AG04450 (cell line): ENCODE measurements at regions not wholly inside any gene's neighbourhood (a gene's known extent, or its start where the extent isn't known, plus 50 kb on each side); places are given as distances from the start of the nearest gene placed in this dataset. TPM values are rescaled to one million over a fixed set of nuclear protein-coding genes. Genes with fewer than 3 reads are reported as not detected.

ENCODE experiments used
- CTCF ChIA-PET: fragments of 300-600, 350-600 bp; formaldehyde crosslinking; extraction: SDS; loops from one replicate; lab custom pipeline; 2022; ENCODE audit warnings: antibody characterized with exemption, inconsistent platforms; lab: Charles Lee
- POLR2A ChIA-PET: fragments of 350-600 bp; formaldehyde crosslinking; extraction: SDS; loops from one replicate; lab custom pipeline; 2021; ENCODE audit warnings: antibody characterized with exemption, inconsistent platforms; lab: Yijun Ruan, JAX
- DNase-seq: peaks from one replicate; pipeline ENCODE4 v3.0.0-alpha.2; 2011; ENCODE audit warnings: low read depth, low spot score
- H3K27ac ChIP-seq: one replicate; pipeline ENCODE4 v1.5.1; 2012; ENCODE audit warnings: low read depth, low read length, control low read depth
- H3K27me3 ChIP-seq: one replicate; pipeline ENCODE4 v1.6.0; 2012; ENCODE audit warnings: low read length; ENCODE audit not compliant: control insufficient read depth, insufficient read depth
- H3K4me3 ChIP-seq: 2 replicates; pipeline ENCODE4 v1.5.1; 2011; ENCODE audit warnings: mild to moderate bottlenecking, low read depth, low read length, control low read depth
- H3K9me3 ChIP-seq: 2 replicates; pipeline ENCODE4 v1.5.1; 2012; ENCODE audit warnings: low read length; ENCODE audit not compliant: control insufficient read depth, insufficient read depth
- small RNA-seq: library from RNA; depleted of rRNA; stranded (forward); fragments of <200 nt; gene quantifications from one replicate; pipeline ENCODE3, GENCODE V24; 2012; ENCODE audit warnings: low read depth; ENCODE audit not compliant: insufficient read length
- TF ChIP-seq, protein P1 (sequence below): IDR thresholded peaks from 2 replicates; pipeline ENCODE4 v1.5.1; 2011; ENCODE audit warnings: low read depth, low read length, control low read depth, inconsistent platforms

- DNase-seq: no peak
- ChIA-PET CTCF (no interaction called here), POLR2A (no interaction called here)
- TF ChIP-seq, protein P1, sequence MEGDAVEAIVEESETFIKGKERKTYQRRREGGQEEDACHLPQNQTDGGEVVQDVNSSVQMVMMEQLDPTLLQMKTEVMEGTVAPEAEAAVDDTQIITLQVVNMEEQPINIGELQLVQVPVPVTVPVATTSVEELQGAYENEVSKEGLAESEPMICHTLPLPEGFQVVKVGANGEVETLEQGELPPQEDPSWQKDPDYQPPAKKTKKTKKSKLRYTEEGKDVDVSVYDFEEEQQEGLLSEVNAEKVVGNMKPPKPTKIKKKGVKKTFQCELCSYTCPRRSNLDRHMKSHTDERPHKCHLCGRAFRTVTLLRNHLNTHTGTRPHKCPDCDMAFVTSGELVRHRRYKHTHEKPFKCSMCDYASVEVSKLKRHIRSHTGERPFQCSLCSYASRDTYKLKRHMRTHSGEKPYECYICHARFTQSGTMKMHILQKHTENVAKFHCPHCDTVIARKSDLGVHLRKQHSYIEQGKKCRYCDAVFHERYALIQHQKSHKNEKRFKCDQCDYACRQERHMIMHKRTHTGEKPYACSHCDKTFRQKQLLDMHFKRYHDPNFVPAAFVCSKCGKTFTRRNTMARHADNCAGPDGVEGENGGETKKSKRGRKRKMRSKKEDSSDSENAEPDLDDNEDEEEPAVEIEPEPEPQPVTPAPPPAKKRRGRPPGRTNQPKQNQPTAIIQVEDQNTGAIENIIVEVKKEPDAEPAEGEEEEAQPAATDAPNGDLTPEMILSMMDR: no peak
- H3K9me3 ChIP-seq: no peaks in the 10 kb centered on the region
- H3K27ac ChIP-seq: no peak overlapping the region
- H3K27me3 ChIP-seq: no peaks in the 10 kb centered on the region
- no peak overlapping the region for H3K4me3 ChIP-seq
These were observed 56.8 kb upstream of the KCNA3 start for GRCh38 chr1:110731529-110731928.

DNA sequence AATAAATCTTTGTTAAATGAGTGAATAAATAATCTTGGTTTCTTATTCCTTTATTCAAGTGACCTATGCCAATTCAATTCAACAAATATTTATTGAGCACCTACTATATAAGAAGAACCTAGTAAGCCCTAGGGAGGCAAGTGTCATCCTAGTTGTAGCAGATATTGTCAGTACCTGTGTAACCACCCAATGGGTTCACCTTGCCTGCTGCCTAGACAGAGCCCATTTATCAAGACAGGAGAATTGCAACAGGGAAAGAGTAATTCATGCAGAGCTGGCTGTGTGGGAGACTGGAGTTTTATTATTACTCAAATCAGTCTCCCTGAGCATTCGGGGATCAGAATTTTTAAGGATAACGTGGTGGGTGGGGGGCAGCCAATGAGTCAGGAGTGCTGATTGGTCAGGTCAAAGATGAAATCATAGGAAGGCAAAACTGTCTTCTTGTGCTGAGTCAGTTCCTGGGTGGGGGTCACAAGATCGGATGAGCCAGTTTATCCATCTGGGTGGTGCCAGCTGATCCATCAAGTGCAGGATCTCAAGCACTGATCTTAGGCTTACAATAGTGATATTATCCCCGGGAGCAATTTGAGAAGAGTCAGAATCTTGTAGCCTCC, 53.8 kb upstream of the KCNA3 start:
- no peak for DNase-seq
- POLR2A ChIA-PET: no interaction called here
- H3K27me3 ChIP-seq: no peaks in the 10 kb centered on the region
- CTCF ChIA-PET: no interaction called here
- H3K27ac ChIP-seq: no peak overlapping the region
- H3K4me3 ChIP-seq: no peak overlapping the region
- TF ChIP-seq, protein P1: no peak
- no peaks in the 10 kb centered on the region for H3K9me3 ChIP-seq

DNA sequence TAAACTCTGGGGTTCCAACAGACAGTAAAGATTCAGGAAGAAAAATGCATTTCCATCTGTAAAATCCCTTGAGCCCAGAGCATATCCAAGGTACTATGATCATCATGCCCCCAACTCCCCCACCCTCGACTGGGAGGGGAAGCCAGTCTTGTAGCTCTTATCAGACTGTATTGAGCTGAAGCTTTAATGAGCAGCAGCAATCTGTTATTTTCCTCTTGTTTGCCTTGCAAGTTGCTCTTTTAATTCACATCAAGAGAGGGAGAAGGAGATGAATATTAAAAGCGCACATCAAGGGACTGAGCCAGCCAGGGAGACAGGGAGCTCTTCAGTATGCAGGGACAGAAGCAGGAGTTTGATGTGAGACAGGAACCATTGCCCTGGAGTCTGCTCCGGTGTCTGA, 52.5 kb upstream of the KCNA3 start:
- DNase-seq: no peak
- ChIA-PET CTCF (no interaction called here), POLR2A (no interaction called here)
- H3K27ac ChIP-seq: no peak overlapping the region
- H3K9me3 ChIP-seq: no peaks in the 10 kb centered on the region
- H3K4me3 ChIP-seq: no peak overlapping the region
- no peaks in the 10 kb centered on the region for H3K27me3 ChIP-seq
- TF ChIP-seq, protein P1: no peak

GRCh38 chr1:110726755-110727154, 52.0 kb upstream of the KCNA3 start:
- H3K9me3 ChIP-seq: no peaks in the 10 kb centered on the region
- ChIA-PET CTCF (no interaction called here), POLR2A (no interaction called here)
- DNase-seq: no peak
- no peak overlapping the region for H3K27ac ChIP-seq
- H3K27me3 ChIP-seq: no peaks in the 10 kb centered on the region
- TF ChIP-seq, protein P1: no peak
- H3K4me3 ChIP-seq: no peak overlapping the region

Small RNA genes lying in the stretch of these regions (small RNA-seq; reads per million reads assigned to genes)
- gene RF00019: not detected
